SK-N-SH treated with all-trans-retinoic acid at 6 μM for 48 hours (cell line): ENCODE measurements at regions not wholly inside any gene's neighbourhood (a gene's known extent, or its start where the extent isn't known, plus 50 kb on each side); places are given as distances from the start of the nearest gene placed in this dataset.

ENCODE experiments used
- ATAC-seq: fragments of 200-7000 bp; cut with Tn5 transposase; 3 replicates; pipeline ENCODE4 v1.9.1; 2020; ENCODE audit warnings: mild to moderate bottlenecking, moderate library complexity
- ARNTL ChIP-seq: fragments of 450-650 bp; formaldehyde crosslinking; IDR thresholded peaks from 2 replicates; pipeline ENCODE4 v1.5.0; 2020; ENCODE audit warnings: low read depth, mild to moderate bottlenecking, moderate library complexity, borderline replicate concordance
- BACH2 ChIP-seq: fragments of 250-450 bp; sonication (Bioruptor Pico); IDR thresholded peaks from 2 replicates; pipeline ENCODE4 v1.9.0; 2021; ENCODE audit warnings: mild to moderate bottlenecking, borderline replicate concordance
- CREB5 ChIP-seq: fragments of 250-450 bp; sonication (Bioruptor Pico); IDR thresholded peaks from 2 replicates; pipeline ENCODE4 v1.5.1; 2020; ENCODE audit warnings: low read depth, mild to moderate bottlenecking, moderate library complexity
- CSDC2 ChIP-seq: fragments of 250-450 bp; sonication (Bioruptor Pico); IDR thresholded peaks from 2 replicates; pipeline ENCODE4 v1.5.0; 2020; ENCODE audit warnings: mild to moderate bottlenecking, moderate library complexity
- CSRNP3 ChIP-seq: fragments of 250-450 bp; sonication (Bioruptor Pico); IDR thresholded peaks from 2 replicates; pipeline ENCODE4 v1.5.1; 2021; ENCODE audit warnings: mild to moderate bottlenecking, moderate library complexity
- ESRRG ChIP-seq: fragments of 250-450 bp; sonication (Bioruptor Pico); IDR thresholded peaks from 2 replicates; pipeline ENCODE4 v1.6.1; 2021; ENCODE audit warnings: mild to moderate bottlenecking
- GLIS3 ChIP-seq: fragments of 250-450 bp; sonication (Bioruptor Pico); IDR thresholded peaks from 2 replicates; pipeline ENCODE4 v1.5.0; 2020; ENCODE audit warnings: mild to moderate bottlenecking, moderate library complexity
- ISL1 ChIP-seq: fragments of 250-450 bp; sonication (Bioruptor Pico); IDR thresholded peaks from 2 replicates; pipeline ENCODE4 v2.1.2; 2022; ENCODE audit warnings: mild to moderate bottlenecking, moderate library complexity
- PATZ1 ChIP-seq: fragments of 250-450 bp; sonication (Bioruptor Pico); IDR thresholded peaks from 2 replicates; pipeline ENCODE4 v1.8.0; 2020; ENCODE audit warnings: mild to moderate bottlenecking, moderate library complexity, borderline replicate concordance
- POU6F1 ChIP-seq: fragments of 250-450 bp; sonication (Bioruptor Pico); IDR thresholded peaks from 2 replicates; pipeline ENCODE4 v1.8.0; 2021; ENCODE audit warnings: low read depth, mild to moderate bottlenecking, moderate library complexity, borderline replicate concordance
- PPARA ChIP-seq: fragments of 250-450 bp; sonication (Bioruptor Pico); IDR thresholded peaks from 2 replicates; pipeline ENCODE4 v1.5.0; 2020; ENCODE audit warnings: mild to moderate bottlenecking, borderline replicate concordance
- RARB ChIP-seq: fragments of 250-450 bp; sonication (Bioruptor Pico); IDR thresholded peaks from 2 replicates; pipeline ENCODE4 v1.8.0; 2021; ENCODE audit warnings: mild to moderate bottlenecking, moderate library complexity
- SNAI2 ChIP-seq: fragments of 250-450 bp; sonication (Bioruptor Pico); IDR thresholded peaks from 2 replicates; pipeline ENCODE4 v1.5.0; 2020; ENCODE audit warnings: mild to moderate bottlenecking, moderate library complexity
- TCF4 ChIP-seq: fragments of 250-450 bp; sonication (Bioruptor Pico); IDR thresholded peaks from 2 replicates; pipeline ENCODE4 v1.8.0; 2021; ENCODE audit warnings: mild to moderate bottlenecking, moderate library complexity, borderline replicate concordance
- TOX ChIP-seq: fragments of 250-450 bp; sonication (Bioruptor Pico); IDR thresholded peaks from 2 replicates; pipeline ENCODE4 v1.8.0; 2021; ENCODE audit warnings: mild to moderate bottlenecking, moderate library complexity, borderline replicate concordance
- TSHZ2 ChIP-seq: fragments of 250-450 bp; sonication (Bioruptor Pico); IDR thresholded peaks from 2 replicates; pipeline ENCODE4 v1.5.0; 2020; ENCODE audit warnings: mild to moderate bottlenecking, moderate library complexity
- ZC3H10 ChIP-seq: fragments of 250-450 bp; sonication (Bioruptor Pico); IDR thresholded peaks from 2 replicates; pipeline ENCODE4 v1.5.1; 2021; ENCODE audit warnings: mild to moderate bottlenecking, moderate library complexity
- ZFP3 ChIP-seq: fragments of 250-450 bp; sonication (Bioruptor Pico); IDR thresholded peaks from 2 replicates; pipeline ENCODE4 v1.5.0; 2020; ENCODE audit warnings: mild to moderate bottlenecking, moderate library complexity
- ZFP30 ChIP-seq: fragments of 450-650 bp; formaldehyde crosslinking; IDR thresholded peaks from 2 replicates; pipeline ENCODE4 v1.5.0; 2022; ENCODE audit warnings: mild to moderate bottlenecking, moderate library complexity
- ZNF565 ChIP-seq: fragments of 450-650 bp; formaldehyde crosslinking; conservative IDR thresholded peaks from 2 replicates; pipeline ENCODE4 v1.5.0; 2020; ENCODE audit warnings: low read depth, mild to moderate bottlenecking, moderate library complexity
- ZNF70 ChIP-seq: fragments of 450-650 bp; formaldehyde crosslinking; IDR thresholded peaks from 2 replicates; pipeline ENCODE4 v1.5.0; 2020; ENCODE audit warnings: mild to moderate bottlenecking, moderate library complexity
- ZNF8 ChIP-seq: fragments of 450-650 bp; formaldehyde crosslinking; IDR thresholded peaks from 2 replicates; pipeline ENCODE4 v1.5.0; 2020; ENCODE audit warnings: mild to moderate bottlenecking, moderate library complexity

- no peak for ATAC-seq
- TF ChIP-seq PPARA (no peak), ISL1 (CRISPR knock-in tag) (no peak), ZC3H10 (0 out of 2 replicates have a peak, but pooled peaks have one; percentile 24)
These were observed 185.0 kb upstream of the KCNK2 start for GRCh38 chr1:214897581-214897980.

GRCh38 chr1:214898161-214898560, 184.4 kb upstream of the KCNK2 start:
- TF ChIP-seq ZFP3 (CRISPR knock-in tag), result no peak
- TF ChIP-seq ZNF565, result no peak
- no peak for TF ChIP-seq ZFP30 (CRISPR knock-in tag)
- TF ChIP-seq PPARA, result no peak
- no peak for TF ChIP-seq ARNTL
- no peak for TF ChIP-seq GLIS3 (CRISPR knock-in tag)
- no peak for TF ChIP-seq CREB5 (CRISPR knock-in tag)
- no peak for TF ChIP-seq ZC3H10
- no peak for TF ChIP-seq ISL1 (CRISPR knock-in tag)
- no peak for TF ChIP-seq ZNF8
- TF ChIP-seq ZNF70 (CRISPR knock-in tag), result no peak
- ATAC-seq, result no peak

GRCh38 chr1:214898718-214899117, 183.8 kb upstream of the KCNK2 start:
- no peak for TF ChIP-seq SNAI2 (CRISPR knock-in tag)
- TF ChIP-seq TOX (CRISPR knock-in tag), result no peak
- TF ChIP-seq PATZ1 (CRISPR knock-in tag), result no peak
- no peak for TF ChIP-seq CREB5 (CRISPR knock-in tag)
- TF ChIP-seq TSHZ2 (CRISPR knock-in tag), result no peak
- TF ChIP-seq ZFP3 (CRISPR knock-in tag), result no peak
- no peak for TF ChIP-seq ZFP30 (CRISPR knock-in tag)
- TF ChIP-seq BACH2, result no peak
- TF ChIP-seq RARB, result no peak
- TF ChIP-seq CSDC2 (CRISPR knock-in tag), result no peak
- TF ChIP-seq CSRNP3 (CRISPR knock-in tag), result no peak
- no peak for TF ChIP-seq PPARA
- no peak for TF ChIP-seq ESRRG (CRISPR knock-in tag)
- TF ChIP-seq GLIS3 (CRISPR knock-in tag), result no peak
- TF ChIP-seq ARNTL, result no peak
- TF ChIP-seq, all 23 proteins: peak for 0

GRCh38 chr1:214899908-214900460, 182.6 kb upstream of the KCNK2 start:
- ATAC-seq, result no peak
- no peak for TF ChIP-seq BACH2
- TF ChIP-seq ZC3H10, result no peak
- no peak for TF ChIP-seq CREB5 (CRISPR knock-in tag)
- no peak for TF ChIP-seq GLIS3 (CRISPR knock-in tag)
- no peak for TF ChIP-seq ISL1 (CRISPR knock-in tag)
- no peak for TF ChIP-seq SNAI2 (CRISPR knock-in tag)
- TF ChIP-seq POU6F1, result no peak
- TF ChIP-seq ZNF565, result no peak
- no peak for TF ChIP-seq ZNF70 (CRISPR knock-in tag)
- no peak for TF ChIP-seq RARB
- no peak for TF ChIP-seq TCF4 (CRISPR knock-in tag)
- TF ChIP-seq TOX (CRISPR knock-in tag), result no peak

More at GRCh38 chr1:214898718-214899117, 183.8 kb upstream of the KCNK2 start:
- ATAC-seq, result no peak
